ENCODE measurements at regions not wholly inside any gene's neighbourhood (a gene's known extent, or its start where the extent isn't known, plus 50 kb on each side); places are given as distances from the start of the nearest gene placed in this dataset.
"Not testable (repeated sequence)": the region's sequence is repeated elsewhere in the genome, so short reads cannot be mapped to it uniquely, and the experiment has no call there.

GRCh38 chr1:30226648-30227047 lies 496.7 kb downstream of the MATN1 start:
- H3K4me3 Mint-ChIP-seq, result no peak overlapping the region
- H3K36me3 Mint-ChIP-seq (ENCODE audit: low read depth), result no peaks in the 10 kb centered on the region
- DNase-seq (ENCODE audit: low spot score), result no peak
- no peak overlapping the region for H3K27ac Mint-ChIP-seq
- H3K27me3 Mint-ChIP-seq (ENCODE audit: low read depth), result no peaks in the 10 kb centered on the region
- H3K4me1 Mint-ChIP-seq (ENCODE audit: low read depth), result no peaks in the 10 kb centered on the region
- no peaks in the 10 kb centered on the region for H3K9me3 Mint-ChIP-seq

- Mint-ChIP-seq H3K36me3 (ENCODE audit: low read depth) (no peaks in the 10 kb centered on the region), H3K27me3 (ENCODE audit: low read depth) (no peaks in the 10 kb centered on the region), H3K4me1 (ENCODE audit: low read depth) (no peaks in the 10 kb centered on the region), H3K27ac (no peak overlapping the region), H3K9me3 (no peaks in the 10 kb centered on the region), H3K4me3 (no peak overlapping the region)
- DNase-seq (ENCODE audit: low spot score), result no peak
These were observed 498.0 kb downstream of the MATN1 start for GRCh38 chr1:30225357-30225756.

GRCh38 chr1:30219675-30220074 lies 503.7 kb downstream of the MATN1 start:
- no peak for DNase-seq (ENCODE audit: low spot score)
- Mint-ChIP-seq H3K4me3 (no peak overlapping the region), H3K27me3 (ENCODE audit: low read depth) (peaks cover 3% of the 10 kb centered on the region), H3K4me1 (ENCODE audit: low read depth) (no peaks in the 10 kb centered on the region), H3K27ac (no peak overlapping the region), H3K36me3 (ENCODE audit: low read depth) (no peaks in the 10 kb centered on the region), H3K9me3 (no peaks in the 10 kb centered on the region)

- Mint-ChIP-seq H3K9me3 (no peaks in the 10 kb centered on the region), H3K36me3 (ENCODE audit: low read depth) (no peaks in the 10 kb centered on the region), H3K27me3 (ENCODE audit: low read depth) (peaks cover 5% of the 10 kb centered on the region), H3K4me1 (ENCODE audit: low read depth) (no peaks in the 10 kb centered on the region), H3K4me3 (no peak overlapping the region), H3K27ac (no peak overlapping the region)
- DNase-seq (ENCODE audit: low spot score), result no peak
These were observed 504.9 kb downstream of the MATN1 start for GRCh38 chr1:30218438-30218837.

- peaks cover 10% of the 10 kb centered on the region for H3K27me3 Mint-ChIP-seq (ENCODE audit: low read depth)
- DNase-seq (ENCODE audit: low spot score), result no peak
- no peaks in the 10 kb centered on the region for H3K36me3 Mint-ChIP-seq (ENCODE audit: low read depth)
- H3K4me1 Mint-ChIP-seq (ENCODE audit: low read depth), result no peaks in the 10 kb centered on the region
- no peak overlapping the region for H3K27ac Mint-ChIP-seq
- H3K4me3 Mint-ChIP-seq, result no peak overlapping the region
- H3K9me3 Mint-ChIP-seq, result no peaks in the 10 kb centered on the region
These were observed 506.8 kb downstream of the MATN1 start for GRCh38 chr1:30216602-30217001.

GRCh38 chr1:30213936-30214335 lies 509.4 kb downstream of the MATN1 start:
- Mint-ChIP-seq H3K4me3 (no peak overlapping the region), H3K9me3 (no peaks in the 10 kb centered on the region), H3K27ac (no peak overlapping the region), H3K36me3 (ENCODE audit: low read depth) (no peaks in the 10 kb centered on the region), H3K4me1 (ENCODE audit: low read depth) (no peaks in the 10 kb centered on the region), H3K27me3 (ENCODE audit: low read depth) (peaks cover 9% of the 10 kb centered on the region)
- no peak for DNase-seq (ENCODE audit: low spot score)

- H3K27me3 Mint-ChIP-seq (ENCODE audit: low read depth); H3K27ac Mint-ChIP-seq; H3K4me3 Mint-ChIP-seq; H3K36me3 Mint-ChIP-seq (ENCODE audit: low read depth); DNase-seq (ENCODE audit: low spot score); H3K9me3 Mint-ChIP-seq; H3K4me1 Mint-ChIP-seq (ENCODE audit: low read depth): not testable (repeated sequence)
These were observed 515.4 kb downstream of the MATN1 start for GRCh38 chr1:30207962-30208361.

- not testable (repeated sequence) for H3K27me3 Mint-ChIP-seq (ENCODE audit: low read depth); H3K4me1 Mint-ChIP-seq (ENCODE audit: low read depth); DNase-seq (ENCODE audit: low spot score); H3K9me3 Mint-ChIP-seq; H3K36me3 Mint-ChIP-seq (ENCODE audit: low read depth); H3K4me3 Mint-ChIP-seq; H3K27ac Mint-ChIP-seq
These were observed 516.8 kb downstream of the MATN1 start for GRCh38 chr1:30206631-30207030.

- H3K36me3 Mint-ChIP-seq (ENCODE audit: low read depth); DNase-seq (ENCODE audit: low spot score); H3K4me1 Mint-ChIP-seq (ENCODE audit: low read depth); H3K4me3 Mint-ChIP-seq; H3K27me3 Mint-ChIP-seq (ENCODE audit: low read depth); H3K27ac Mint-ChIP-seq; H3K9me3 Mint-ChIP-seq: not testable (repeated sequence)
These were observed 518.5 kb downstream of the MATN1 start for GRCh38 chr1:30204916-30205315.

GRCh38 chr1:30201015-30201414 lies 522.4 kb downstream of the MATN1 start:
- Mint-ChIP-seq H3K9me3 (no peaks in the 10 kb centered on the region), H3K4me3 (no peak overlapping the region), H3K27ac (no peak overlapping the region), H3K27me3 (ENCODE audit: low read depth) (peaks cover 3% of the 10 kb centered on the region), H3K36me3 (ENCODE audit: low read depth) (no peaks in the 10 kb centered on the region), H3K4me1 (ENCODE audit: low read depth) (no peaks in the 10 kb centered on the region)
- no peak for DNase-seq (ENCODE audit: low spot score)

- Mint-ChIP-seq H3K9me3 (no peaks in the 10 kb centered on the region), H3K36me3 (ENCODE audit: low read depth) (no peaks in the 10 kb centered on the region), H3K4me3 (no peak overlapping the region), H3K27me3 (ENCODE audit: low read depth) (peaks cover 3% of the 10 kb centered on the region), H3K27ac (no peak overlapping the region), H3K4me1 (ENCODE audit: low read depth) (no peaks in the 10 kb centered on the region)
- DNase-seq (ENCODE audit: low spot score), result no peak
These were observed 523.2 kb downstream of the MATN1 start for GRCh38 chr1:30200161-30200560.

- Mint-ChIP-seq H3K4me3 (no peak overlapping the region), H3K36me3 (ENCODE audit: low read depth) (no peaks in the 10 kb centered on the region), H3K27ac (no peak overlapping the region), H3K4me1 (ENCODE audit: low read depth) (no peaks in the 10 kb centered on the region), H3K9me3 (no peaks in the 10 kb centered on the region), H3K27me3 (ENCODE audit: low read depth) (peaks cover 3% of the 10 kb centered on the region)
- DNase-seq (ENCODE audit: low spot score), result no peak
These were observed 523.8 kb downstream of the MATN1 start for GRCh38 chr1:30199563-30199962.

- Mint-ChIP-seq H3K36me3 (ENCODE audit: low read depth) (no peaks in the 10 kb centered on the region), H3K27ac (no peak overlapping the region), H3K27me3 (ENCODE audit: low read depth) (peaks cover 6% of the 10 kb centered on the region), H3K4me1 (ENCODE audit: low read depth) (no peaks in the 10 kb centered on the region), H3K4me3 (no peak overlapping the region), H3K9me3 (no peaks in the 10 kb centered on the region)
- no peak for DNase-seq (ENCODE audit: low spot score)
These were observed 524.5 kb downstream of the MATN1 start for GRCh38 chr1:30198795-30199403.

GRCh38 chr1:30198451-30198760 lies 525.0 kb downstream of the MATN1 start:
- no peak for DNase-seq (ENCODE audit: low spot score)
- Mint-ChIP-seq H3K9me3 (no peaks in the 10 kb centered on the region), H3K4me1 (ENCODE audit: low read depth) (no peaks in the 10 kb centered on the region), H3K27me3 (ENCODE audit: low read depth) (peaks cover 6% of the 10 kb centered on the region), H3K27ac (no peak overlapping the region), H3K36me3 (ENCODE audit: low read depth) (no peaks in the 10 kb centered on the region), H3K4me3 (no peak overlapping the region)

GRCh38 chr1:30197639-30198450 lies 525.5 kb downstream of the MATN1 start:
- peak overlapping the region; percentile 53 for H3K27ac Mint-ChIP-seq
- H3K9me3 Mint-ChIP-seq, result no peaks in the 10 kb centered on the region
- H3K27me3 Mint-ChIP-seq (ENCODE audit: low read depth), result peaks cover 6% of the 10 kb centered on the region

More at GRCh38 chr1:30197639-30198450, 525.5 kb downstream of the MATN1 start:
- no peak overlapping the region for H3K4me3 Mint-ChIP-seq
- peaks cover 3% of the 10 kb centered on the region for H3K4me1 Mint-ChIP-seq (ENCODE audit: low read depth)
- no peaks in the 10 kb centered on the region for H3K36me3 Mint-ChIP-seq (ENCODE audit: low read depth)
- no peak for DNase-seq (ENCODE audit: low spot score)
